Osteocyte (in vitro differentiated cells): ENCODE measurements at regions not wholly inside any gene's neighbourhood (a gene's known extent, or its start where the extent isn't known, plus 50 kb on each side); places are given as distances from the start of the nearest gene placed in this dataset.

Experiments
- DNase-seq: peaks from one replicate; pipeline ENCODE4 v3.0.0; 2021; ENCODE audit warnings: mixed read lengths; ENCODE audit not compliant: unreplicated experiment; ENCODE audit errors: extremely low spot score
- H3K27ac Mint-ChIP-seq: one replicate; pipeline ENCODE4 v1.8.0; 2021; ENCODE audit warnings: mild to moderate bottlenecking, mixed read lengths; ENCODE audit not compliant: unreplicated experiment
- H3K27me3 Mint-ChIP-seq: one replicate; pipeline ENCODE4 v1.8.0; 2021; ENCODE audit warnings: mixed read lengths; ENCODE audit not compliant: unreplicated experiment
- H3K36me3 Mint-ChIP-seq: one replicate; pipeline ENCODE4 v1.8.0; 2021; ENCODE audit warnings: mixed read lengths; ENCODE audit not compliant: unreplicated experiment
- H3K4me1 Mint-ChIP-seq: one replicate; pipeline ENCODE4 v1.8.0; 2021; ENCODE audit warnings: mixed read lengths; ENCODE audit not compliant: unreplicated experiment
- H3K4me3 Mint-ChIP-seq: one replicate; pipeline ENCODE4 v1.8.0; 2021; ENCODE audit warnings: mild to moderate bottlenecking, moderate library complexity, mixed read lengths; ENCODE audit not compliant: unreplicated experiment
- H3K9me3 Mint-ChIP-seq: one replicate; pipeline ENCODE4 v1.8.0; 2021; ENCODE audit warnings: mixed read lengths; ENCODE audit not compliant: unreplicated experiment
- CTCF ChIP-seq: fragments of 200-600 bp; sonication (generic); IDR thresholded peaks from 2 replicates; pipeline ENCODE4 v1.5.0; 2021; ENCODE audit warnings: antibody characterized with exemption, mild to moderate bottlenecking, moderate library complexity

- Mint-ChIP-seq H3K9me3 (no peaks in the 10 kb centered on the region), H3K27ac (no peak overlapping the region), H3K4me3 (no peak overlapping the region), H3K36me3 (no peaks in the 10 kb centered on the region), H3K4me1 (no peaks in the 10 kb centered on the region), H3K27me3 (no peaks in the 10 kb centered on the region)
- TF ChIP-seq CTCF, result no peak
- DNase-seq, result no peak
Observed at GRCh38 chr15:95113041-95113440, 881.7 kb downstream of the MCTP2 start.

- no peak overlapping the region for H3K4me3 Mint-ChIP-seq
- H3K27me3 Mint-ChIP-seq, result no peaks in the 10 kb centered on the region
- TF ChIP-seq CTCF, result no peak
- H3K4me1 Mint-ChIP-seq, result no peaks in the 10 kb centered on the region
- no peaks in the 10 kb centered on the region for H3K36me3 Mint-ChIP-seq
- no peak overlapping the region for H3K27ac Mint-ChIP-seq
- no peaks in the 10 kb centered on the region for H3K9me3 Mint-ChIP-seq
- no peak for DNase-seq
Observed at GRCh38 chr15:95119041-95119610, 887.8 kb downstream of the MCTP2 start.

DNA sequence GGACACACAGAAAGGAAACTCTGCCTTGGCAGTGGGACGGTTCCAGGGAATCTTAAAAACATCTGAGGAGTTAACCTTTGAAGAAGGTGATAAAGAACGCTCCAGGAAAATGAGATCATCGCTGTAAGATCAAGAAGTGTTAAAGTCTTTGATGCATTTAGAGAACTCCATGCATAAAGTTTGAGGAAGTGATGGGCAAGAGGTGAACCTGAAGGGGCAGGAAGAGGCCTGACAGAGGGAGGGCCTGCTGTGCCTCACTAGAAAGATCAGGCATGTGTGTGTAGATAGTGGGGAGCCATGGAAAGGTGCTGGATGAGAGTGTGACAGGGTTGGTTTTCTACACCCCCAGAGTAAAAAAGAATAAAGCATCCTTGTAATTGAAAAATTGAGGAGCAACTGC is 889.2 kb downstream of the MCTP2 start:
- H3K9me3 Mint-ChIP-seq, result no peaks in the 10 kb centered on the region
- no peaks in the 10 kb centered on the region for H3K4me1 Mint-ChIP-seq
- H3K36me3 Mint-ChIP-seq, result no peaks in the 10 kb centered on the region
- H3K4me3 Mint-ChIP-seq, result no peak overlapping the region
- no peak for TF ChIP-seq CTCF
- no peak overlapping the region for H3K27ac Mint-ChIP-seq
- H3K27me3 Mint-ChIP-seq, result no peaks in the 10 kb centered on the region
- no peak for DNase-seq

DNA sequence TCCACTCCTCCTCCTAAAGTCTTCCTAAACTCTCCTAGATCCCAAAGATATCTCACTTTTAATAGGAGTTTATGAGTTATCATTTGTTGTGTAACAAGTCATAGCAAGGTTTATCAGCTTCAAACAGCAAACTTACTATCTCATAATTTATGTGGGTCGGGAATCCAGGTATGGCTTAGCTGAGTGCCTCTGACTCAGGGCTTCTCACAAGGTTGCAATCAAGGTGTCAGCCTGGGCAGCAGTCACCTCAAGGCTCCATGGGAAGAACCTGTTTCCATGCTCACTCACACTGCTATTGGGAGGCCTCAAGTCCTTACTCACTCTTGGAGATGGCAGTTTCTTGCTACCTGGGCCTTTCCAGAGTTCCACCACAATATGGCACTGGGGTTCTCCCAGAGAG is 889.8 kb downstream of the MCTP2 start:
- DNase-seq, result no peak
- no peaks in the 10 kb centered on the region for H3K36me3 Mint-ChIP-seq
- no peaks in the 10 kb centered on the region for H3K9me3 Mint-ChIP-seq
- H3K27ac Mint-ChIP-seq, result no peak overlapping the region
- H3K27me3 Mint-ChIP-seq, result no peaks in the 10 kb centered on the region
- no peak overlapping the region for H3K4me3 Mint-ChIP-seq
- TF ChIP-seq CTCF, result no peak
- no peaks in the 10 kb centered on the region for H3K4me1 Mint-ChIP-seq

DNA sequence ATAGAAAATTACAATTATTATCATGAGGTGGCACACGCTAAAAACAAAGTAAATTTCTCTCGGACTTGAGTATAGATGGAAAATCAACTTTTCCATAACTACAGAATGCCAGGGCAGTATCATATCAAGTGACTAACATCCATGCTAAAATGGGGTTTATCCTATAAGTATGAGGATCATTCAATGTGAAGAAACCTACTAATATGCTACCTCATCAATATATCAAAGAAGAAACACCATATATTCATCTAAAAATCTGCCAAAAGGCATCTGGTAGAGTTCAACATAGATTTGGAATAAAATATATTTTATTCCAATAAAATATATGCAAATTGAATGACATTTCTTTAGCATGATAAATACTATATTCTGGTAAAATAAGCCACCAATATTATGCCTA is 894.4 kb downstream of the MCTP2 start:
- no peak for DNase-seq
- Mint-ChIP-seq H3K4me3 (no peak overlapping the region), H3K4me1 (no peaks in the 10 kb centered on the region), H3K36me3 (no peaks in the 10 kb centered on the region), H3K27me3 (no peaks in the 10 kb centered on the region), H3K9me3 (no peaks in the 10 kb centered on the region), H3K27ac (no peak overlapping the region)
- TF ChIP-seq CTCF, result no peak
